GM12874 (cell line): ENCODE measurements at regions not wholly inside any gene's neighbourhood (a gene's known extent, or its start where the extent isn't known, plus 50 kb on each side); places are given as distances from the start of the nearest gene placed in this dataset.

Source experiments
- CTCF ChIP-seq: IDR thresholded peaks from 2 replicates; pipeline ENCODE4 v1.5.1; 2011; ENCODE audit warnings: low read depth, mild to moderate bottlenecking, control low read depth, low read length, moderate library complexity; ENCODE audit not compliant: insufficient read depth

GRCh38 chr20:21609981-21610380 lies 95.5 kb upstream of the PAX1 start:
- TF ChIP-seq CTCF = no peak

- no peak for TF ChIP-seq CTCF
These were observed 95.4 kb upstream of the NKX2-2 start for GRCh38 chr20:21609221-21609620.

- TF ChIP-seq CTCF = no peak
These were observed 94.9 kb upstream of the NKX2-2 start for GRCh38 chr20:21608777-21609176.

- no peak for TF ChIP-seq CTCF
These were observed 94.3 kb upstream of the NKX2-2 start for GRCh38 chr20:21607971-21608725.

- TF ChIP-seq CTCF = no peak
These were observed 87.9 kb upstream of the NKX2-2 start for GRCh38 chr20:21601799-21602198.

- TF ChIP-seq CTCF = no peak
These were observed 72.8 kb upstream of the NKX2-2 start for GRCh38 chr20:21586682-21587081.

- no peak for TF ChIP-seq CTCF
These were observed 69.8 kb upstream of the NKX2-2 start for GRCh38 chr20:21583486-21584168.
